IMR-90 (cell line): ENCODE measurements at regions not wholly inside any gene's neighbourhood (a gene's known extent, or its start where the extent isn't known, plus 50 kb on each side); places are given as distances from the start of the nearest gene placed in this dataset.

Source experiments
- ATAC-seq: fragments of 200-7000 bp; cut with Tn5 transposase; 2 replicates; pipeline ENCODE4 v1.9.1; 2020; ENCODE audit warnings: low read depth, mild to moderate bottlenecking, moderate library complexity
- BruUV-seq: library from RNA; stranded (reverse); fragments of 400-500 nt; replicated peaks from 2 replicates; lab custom pipeline; 2021; lab: Mats Ljungman, UMichigan
- CTCF ChIA-PET: fragments of 300-600 bp; formaldehyde crosslinking; extraction: SDS; loops from one replicate; lab custom pipeline; 2021; ENCODE audit warnings: antibody characterized with exemption; lab: Yijun Ruan, JAX
- POLR2A ChIA-PET: fragments of 300-600 bp; sonication (Branson Sonifier 250); formaldehyde crosslinking; loops from one replicate; lab custom pipeline; 2022; ENCODE audit warnings: antibody characterized with exemption; ENCODE audit not compliant: unreplicated experiment; lab: Charles Lee
- DNase-seq: peaks from one replicate; pipeline ENCODE4 v3.0.0; 2013
- H2AFZ ChIP-seq: replicated peaks from 2 replicates; pipeline ENCODE3; 2013; ENCODE audit warnings: low read length, mild to moderate bottlenecking; ENCODE audit not compliant: poor library complexity
- H2AK5ac ChIP-seq: 2 replicates; pipeline ENCODE4 v1.6.1; 2013; ENCODE audit warnings: low read depth, low read length, inconsistent platforms
- H2AK9ac ChIP-seq: replicated peaks from 2 replicates; pipeline ENCODE3; 2013; ENCODE audit warnings: mild to moderate bottlenecking, low read depth, low read length, moderate library complexity; ENCODE audit not compliant: poor library complexity
- H2BK120ac ChIP-seq: 2 replicates; pipeline ENCODE4 v1.6.1; 2013; ENCODE audit warnings: low read depth, low read length, inconsistent platforms
- H2BK15ac ChIP-seq: 3 replicates; pipeline ENCODE4 v1.6.1; 2013; ENCODE audit warnings: low read depth, low read length, inconsistent platforms
- H2BK20ac ChIP-seq: 2 replicates; pipeline ENCODE4 v1.6.1; 2013; ENCODE audit warnings: low read depth, mild to moderate bottlenecking, inconsistent platforms, low read length, moderate library complexity
- H2BK5ac ChIP-seq: 2 replicates; pipeline ENCODE4 v1.6.1; 2013; ENCODE audit warnings: mild to moderate bottlenecking, low read depth, low read length, inconsistent platforms; ENCODE audit not compliant: poor library complexity, severe bottlenecking
- H3K14ac ChIP-seq: replicated peaks from 2 replicates; pipeline ENCODE4 v1.6.1; 2013; ENCODE audit warnings: low read depth, low read length, inconsistent platforms
- H3K18ac ChIP-seq: 2 replicates; pipeline ENCODE4 v1.6.1; 2013; ENCODE audit warnings: low read depth, low read length, control low read depth
- H3K23ac ChIP-seq: 2 replicates; pipeline ENCODE4 v1.6.1; 2013; ENCODE audit warnings: low read depth, low read length, inconsistent platforms
- H3K27ac ChIP-seq: 2 replicates; pipeline ENCODE4 v1.5.1; 2013; ENCODE audit warnings: mild to moderate bottlenecking, control low read depth, low read length; ENCODE audit not compliant: insufficient read depth
- H3K27me3 ChIP-seq: 2 replicates; pipeline ENCODE4 v1.6.1; 2013; ENCODE audit warnings: low read length; ENCODE audit not compliant: control insufficient read depth, insufficient read depth
- H3K36me3 ChIP-seq: 2 replicates; pipeline ENCODE4 v1.6.1; 2013; ENCODE audit warnings: low read length, mixed read lengths; ENCODE audit not compliant: control insufficient read depth, insufficient read depth
- H3K4ac ChIP-seq: 2 replicates; pipeline ENCODE4 v1.6.1; 2013; ENCODE audit warnings: low read depth, low read length, inconsistent platforms
- H3K4me1 ChIP-seq: 2 replicates; pipeline ENCODE4 v1.6.1; 2013; ENCODE audit warnings: low read length, mixed read lengths; ENCODE audit not compliant: control insufficient read depth, insufficient read depth
- H3K4me2 ChIP-seq: 2 replicates; pipeline ENCODE4 v1.6.1; 2013; ENCODE audit warnings: low read depth, mild to moderate bottlenecking, control low read depth, low read length, moderate library complexity
- H3K4me3 ChIP-seq: 2 replicates; pipeline ENCODE4 v1.5.1; 2013; ENCODE audit warnings: low read depth, mild to moderate bottlenecking, control low read depth, low read length, moderate library complexity; ENCODE audit not compliant: insufficient read depth
- H3K56ac ChIP-seq: 2 replicates; pipeline ENCODE4 v1.6.1; 2013; ENCODE audit warnings: low read length, inconsistent platforms; ENCODE audit not compliant: insufficient read depth; ENCODE audit errors: extremely low read depth
- H3K79me1 ChIP-seq, 2 experiments: 2 replicates each; pipeline ENCODE4 v1.6.1; 2013; ENCODE audit warnings: low read length in 2 of 2, inconsistent platforms in 1 of 2, low read depth in 1 of 2
- H3K9ac ChIP-seq: 2 replicates; pipeline ENCODE4 v1.6.1; 2013; ENCODE audit warnings: low read depth, low read length, control low read depth
- H3K9me1 ChIP-seq: 2 replicates; pipeline ENCODE4 v1.6.1; 2013; ENCODE audit warnings: low read length, inconsistent platforms; ENCODE audit not compliant: insufficient read depth
- H3K9me3 ChIP-seq: 2 replicates; pipeline ENCODE4 v1.6.1; 2013; ENCODE audit warnings: low read length; ENCODE audit not compliant: control insufficient read depth, insufficient read depth
- H4K20me1 ChIP-seq: 2 replicates; pipeline ENCODE4 v1.6.1; 2013; ENCODE audit warnings: low read length, inconsistent platforms; ENCODE audit not compliant: insufficient read depth
- H4K5ac ChIP-seq: 2 replicates; pipeline ENCODE4 v1.6.1; 2013; ENCODE audit warnings: mild to moderate bottlenecking, low read depth, low read length, control low read depth
- H4K8ac ChIP-seq, 2 experiments: 2 replicates each; pipeline ENCODE4 v1.6.1; 2013; ENCODE audit warnings: low read depth in 2 of 2, low read length in 2 of 2, control low read depth in 1 of 2, inconsistent platforms in 1 of 2
- H4K91ac ChIP-seq: 2 replicates; pipeline ENCODE4 v1.6.1; 2013; ENCODE audit warnings: low read depth, low read length, inconsistent platforms; ENCODE audit not compliant: insufficient read depth
- BHLHE40 ChIP-seq: fragments of 150-350 bp; IDR thresholded peaks from 2 replicates; pipeline ENCODE4 v1.6.1; 2016; ENCODE audit warnings: mild to moderate bottlenecking, low read depth, low read length
- CEBPB ChIP-seq: IDR thresholded peaks from 2 replicates; pipeline ENCODE4 v1.6.1; 2012; ENCODE audit warnings: low read depth, low read length, improper control_type of control experiment
- CHD1 ChIP-seq: IDR thresholded peaks from 2 replicates; pipeline ENCODE4 v1.6.1; 2012; ENCODE audit warnings: low read depth, low read length, improper control_type of control experiment
- CTCF ChIP-seq: conservative IDR thresholded peaks from 2 replicates; pipeline ENCODE4 v1.5.1; 2012; ENCODE audit warnings: mild to moderate bottlenecking, low read depth, low read length, improper control_type of control experiment
- ELK1 ChIP-seq: fragments of 150-350 bp; IDR thresholded peaks from 2 replicates; pipeline ENCODE4 v1.6.1; 2016; ENCODE audit warnings: low read depth, mild to moderate bottlenecking, low read length, moderate library complexity, borderline replicate concordance
- FOS ChIP-seq: fragments of 150-350 bp; IDR thresholded peaks from 2 replicates; pipeline ENCODE4 v1.6.1; 2016; ENCODE audit warnings: low read depth, low read length
- MAFK ChIP-seq: IDR thresholded peaks from 2 replicates; pipeline ENCODE4 v1.6.1; 2012; ENCODE audit warnings: low read depth, low read length, improper control_type of control experiment
- MAZ ChIP-seq: IDR thresholded peaks from 2 replicates; pipeline ENCODE4 v1.6.1; 2012; ENCODE audit warnings: low read depth, mild to moderate bottlenecking, low read length, improper control_type of control experiment, moderate library complexity, borderline replicate concordance
- MXI1 ChIP-seq: IDR thresholded peaks from 2 replicates; pipeline ENCODE4 v1.6.1; 2012; ENCODE audit warnings: low read depth, mild to moderate bottlenecking, low read length, moderate library complexity, borderline replicate concordance
- NFE2L2 ChIP-seq: fragments of 150-350 bp; IDR thresholded peaks from 2 replicates; pipeline ENCODE4 v1.6.1; 2016; ENCODE audit warnings: low read depth, mild to moderate bottlenecking, low read length
- POLR2A ChIP-seq: IDR thresholded peaks from 2 replicates; pipeline ENCODE4 v1.6.1; 2012; ENCODE audit warnings: mild to moderate bottlenecking, low read depth, low read length
- RAD21 ChIP-seq: IDR thresholded peaks from 2 replicates; pipeline ENCODE4 v1.6.1; 2012; ENCODE audit warnings: low read length, improper control_type of control experiment
- RCOR1 ChIP-seq: IDR thresholded peaks from 2 replicates; pipeline ENCODE4 v1.6.1; 2012; ENCODE audit warnings: mild to moderate bottlenecking, low read length, improper control_type of control experiment; ENCODE audit not compliant: insufficient replicate concordance
- RFX5 ChIP-seq: IDR thresholded peaks from 2 replicates; pipeline ENCODE4 v1.8.0; 2012; ENCODE audit warnings: low read depth, mild to moderate bottlenecking, low read length, moderate library complexity
- SMC3 ChIP-seq: fragments of 150-350 bp; IDR thresholded peaks from 2 replicates; pipeline ENCODE4 v1.6.1; 2016; ENCODE audit warnings: low read depth, mild to moderate bottlenecking, antibody characterized with exemption, low read length, moderate library complexity
- USF2 ChIP-seq: fragments of 150-350 bp; IDR thresholded peaks from 2 replicates; pipeline ENCODE4 v1.6.1; 2017; ENCODE audit warnings: mild to moderate bottlenecking, antibody characterized with exemption, low read length, low read depth
- WGBS, 2 experiments: methylation state at CpG; one replicate each; pipeline versions ENCODE4 v1.1.5 to v1.1.7; 2013; ENCODE audit warnings: missing lambda C conversion rate in 2 of 2; ENCODE audit not compliant: insufficient read length in 1 of 2; ENCODE audit errors: extremely low coverage in 2 of 2; 5-methylcytosine and 5-hydroxymethylcytosine counted together
- dilution Hi-C: fragments of 300-500 bp; cut with HindIII; formaldehyde crosslinking; loops from one replicate; pipeline ENCODE4 v1.14.3; 2018; ENCODE audit warnings: low sequenced_read_pairs; ENCODE audit not compliant: unreplicated experiment
- in situ Hi-C: fragments of 300-500 bp; cut with MboI; formaldehyde crosslinking; loops from 3 replicates; pipeline ENCODE4 v1.14.3; 2019; ENCODE audit warnings: low sequenced_read_pairs, inconsistent platforms, mixed read lengths
- intact Hi-C: fragments of 100-400 bp; cut with micrococcal nuclease; formaldehyde crosslinking; loops from 2 replicates; pipeline ENCODE4 v1.10.0; 2022

GRCh38 chr5:157952374-157952685 is 93.4 kb upstream of the CLINT1 start:
- no peak overlapping the region for H3K18ac ChIP-seq
- H4K20me1 ChIP-seq = no peaks in the 10 kb centered on the region
- WGBS, 2 experiments = no CpG with 5 or more reads among the region's 1 CpG
- H3K36me3 ChIP-seq = no peaks in the 10 kb centered on the region
- no peak overlapping the region for H2AK9ac ChIP-seq
- no peak overlapping the region for H2BK5ac ChIP-seq
- H3K4me1 ChIP-seq = no peaks in the 10 kb centered on the region
- intact Hi-C loops (no loop called here), dilution Hi-C loops (no loop called here), in situ Hi-C loops (no loop called here)
- H2AFZ ChIP-seq = no peak overlapping the region
- H3K27me3 ChIP-seq = peaks cover 2% of the 10 kb centered on the region; the same call in 1 of the 2 replicates
- no peak overlapping the region for H3K9ac ChIP-seq
- H3K23ac ChIP-seq = no peak overlapping the region
- no peaks in the 10 kb centered on the region for H3K79me1 ChIP-seq
- POLR2A ChIA-PET = no interaction called here
- no peak overlapping the region for H3K4ac ChIP-seq
- no TSS peak for BruUV-seq
- no peak overlapping the region for H3K27ac ChIP-seq
- TF ChIP-seq RFX5 (no peak), MAFK (no peak), NFE2L2 (no peak), BHLHE40 (no peak), POLR2A (no peak), ELK1 (no peak), USF2 (no peak), SMC3 (no peak), RAD21 (no peak), FOS (no peak), MAZ (no peak), MXI1 (no peak), CEBPB (no peak), RCOR1 (no peak), CHD1 (no peak), CTCF (no peak)
- no peaks in the 10 kb centered on the region for H3K9me1 ChIP-seq
- H2BK20ac ChIP-seq = no peak overlapping the region
- CTCF ChIA-PET = no interaction called here
- no peaks in the 10 kb centered on the region for H3K9me3 ChIP-seq
- no peak overlapping the region for H3K14ac ChIP-seq
- H2BK15ac ChIP-seq = no peak overlapping the region
- no peak overlapping the region for H2BK120ac ChIP-seq
- H4K8ac ChIP-seq = no peak overlapping the region
- ATAC-seq = no peak
- no peak overlapping the region for H4K91ac ChIP-seq
- H3K4me3 ChIP-seq = no peak overlapping the region
- no peak overlapping the region for H3K56ac ChIP-seq
- no peak overlapping the region for H4K5ac ChIP-seq
- no peak overlapping the region for H2AK5ac ChIP-seq
- DNase-seq = no peak
- no peak overlapping the region for H3K4me2 ChIP-seq
